HG02610 (cell line): ENCODE measurements at regions not wholly inside any gene's neighbourhood (a gene's known extent, or its start where the extent isn't known, plus 50 kb on each side); places are given as distances from the start of the nearest gene placed in this dataset.

ENCODE experiments used
- ATAC-seq: cut with Tn5 transposase; IDR thresholded peaks from one replicate; pipeline ENCODE4 v1.9.1; 2021; ENCODE audit warnings: mild to moderate bottlenecking, moderate library complexity; ENCODE audit not compliant: unreplicated experiment

DNA sequence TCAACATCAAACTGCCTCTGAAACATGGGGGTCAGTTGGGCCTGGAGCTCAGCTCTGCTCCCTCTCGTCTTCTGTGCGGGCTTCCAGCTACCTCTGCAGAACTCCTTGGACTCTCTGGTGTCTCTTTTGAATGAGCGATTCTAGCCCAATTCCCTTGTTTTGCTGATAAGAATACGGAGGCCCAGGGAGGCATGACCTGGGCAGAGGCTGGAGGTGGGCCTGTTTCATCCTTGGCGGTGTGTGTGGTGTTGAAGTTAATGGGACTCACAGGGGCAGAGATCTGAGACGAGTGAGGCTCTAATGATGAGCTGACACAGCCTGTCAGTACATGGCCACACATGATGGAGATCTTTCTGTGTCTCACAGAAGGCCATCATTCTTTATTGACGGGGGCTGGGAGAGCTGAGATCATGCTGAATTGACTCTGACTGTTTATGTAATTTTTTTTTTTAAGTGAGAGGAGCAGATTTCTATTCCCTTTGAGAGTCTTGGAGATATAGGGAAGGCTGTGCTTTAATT is 134.5 kb downstream of the URB2 start:
- no peak for ATAC-seq

DNA sequence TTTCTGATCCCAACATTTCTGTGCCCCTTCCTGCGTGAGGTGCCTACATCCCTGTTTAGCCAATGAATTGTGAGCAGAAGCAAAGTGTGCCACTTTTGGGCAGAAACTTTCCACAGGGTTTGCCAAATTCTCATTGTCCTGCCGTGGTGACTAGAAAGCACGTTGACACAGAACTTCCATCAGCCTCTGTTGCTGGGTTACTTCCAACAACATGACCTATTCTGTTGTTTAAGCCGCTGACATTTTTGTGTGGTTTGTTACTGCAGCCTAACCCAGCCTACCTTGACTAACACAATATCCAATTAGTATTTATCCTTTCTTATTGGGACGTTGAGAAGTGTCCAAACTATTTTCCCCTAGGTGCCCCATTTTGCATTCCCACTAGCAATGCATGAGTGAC is 136.8 kb downstream of the URB2 start:
- no peak for ATAC-seq

DNA sequence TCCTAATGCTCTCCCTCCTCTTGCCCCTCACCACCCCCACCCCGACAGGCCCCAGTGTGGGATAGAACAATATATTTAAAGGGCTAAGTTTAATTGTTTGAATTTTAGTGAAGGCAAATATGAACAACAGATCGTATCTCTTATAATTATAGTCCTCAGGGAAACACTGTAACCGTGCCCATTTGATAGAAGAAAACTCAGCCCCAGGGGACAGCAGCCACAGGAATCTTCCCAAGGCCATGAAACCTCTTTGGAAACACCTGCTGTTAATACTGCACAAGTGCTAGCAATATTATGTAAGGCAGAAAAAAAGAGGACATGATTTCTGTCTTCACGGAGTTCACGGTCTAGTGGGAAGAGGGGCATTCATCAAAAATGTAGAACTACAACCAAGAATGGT is 142.2 kb downstream of the URB2 start:
- ATAC-seq: no peak

DNA sequence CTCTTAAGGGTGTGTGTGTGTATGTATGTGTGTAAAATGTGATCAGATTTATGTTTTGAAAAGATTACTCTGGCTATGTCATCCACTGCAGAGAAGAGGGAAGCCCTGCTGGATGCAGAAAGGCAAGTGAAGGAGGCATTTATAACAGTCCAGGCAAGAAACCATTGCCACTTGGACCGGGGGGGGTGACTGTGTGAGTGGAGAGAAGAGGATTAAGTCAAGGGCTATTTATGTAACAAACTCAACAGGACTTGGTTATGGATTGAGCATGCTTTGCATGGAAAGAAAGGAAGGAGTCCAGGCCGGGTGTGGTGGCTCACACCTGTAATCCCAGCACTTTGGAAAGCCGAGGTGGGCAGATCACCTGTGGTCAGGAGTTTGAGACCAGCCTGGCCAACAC is 143.0 kb downstream of the URB2 start:
- no peak for ATAC-seq

DNA sequence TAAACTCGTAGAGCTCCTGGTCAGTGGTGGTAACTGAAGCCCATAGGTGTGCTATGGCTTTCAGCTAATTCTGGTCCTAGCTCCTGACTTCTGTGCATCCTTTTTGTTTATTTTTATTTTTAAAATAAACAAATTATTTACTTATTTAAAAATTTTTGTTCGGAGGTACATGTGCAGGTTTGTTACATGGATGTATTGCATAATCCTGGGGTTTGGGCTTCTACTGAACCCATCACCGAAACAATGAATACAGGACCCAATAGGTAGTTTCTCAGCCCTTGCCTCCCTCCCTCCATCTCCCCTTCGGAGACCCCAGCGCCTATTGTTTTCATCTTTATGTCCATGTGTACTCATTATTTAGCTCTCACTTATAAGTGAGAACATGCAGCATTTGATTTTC is 143.8 kb downstream of the URB2 start:
- no peak for ATAC-seq

DNA sequence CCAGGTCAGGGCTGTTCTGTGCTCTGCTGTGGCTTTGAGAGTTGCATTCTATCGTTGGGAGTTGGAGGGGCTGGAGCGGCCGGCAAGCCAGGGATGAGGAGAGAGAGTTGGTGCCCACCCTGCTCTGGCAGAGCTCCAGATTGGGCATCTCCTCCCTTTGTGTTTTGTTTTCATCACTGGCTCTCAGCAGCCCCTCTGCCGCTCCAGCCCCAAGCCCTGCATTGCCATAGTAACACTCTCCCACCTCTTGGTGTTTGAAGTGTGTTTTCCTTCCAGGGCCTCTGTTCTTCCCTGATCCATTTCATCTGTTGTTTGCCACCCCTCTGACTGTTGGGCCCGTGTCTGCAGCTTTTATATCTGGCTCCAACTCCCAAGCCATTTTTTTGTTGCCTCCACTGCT is 152.7 kb downstream of the URB2 start:
- ATAC-seq: no peak

DNA sequence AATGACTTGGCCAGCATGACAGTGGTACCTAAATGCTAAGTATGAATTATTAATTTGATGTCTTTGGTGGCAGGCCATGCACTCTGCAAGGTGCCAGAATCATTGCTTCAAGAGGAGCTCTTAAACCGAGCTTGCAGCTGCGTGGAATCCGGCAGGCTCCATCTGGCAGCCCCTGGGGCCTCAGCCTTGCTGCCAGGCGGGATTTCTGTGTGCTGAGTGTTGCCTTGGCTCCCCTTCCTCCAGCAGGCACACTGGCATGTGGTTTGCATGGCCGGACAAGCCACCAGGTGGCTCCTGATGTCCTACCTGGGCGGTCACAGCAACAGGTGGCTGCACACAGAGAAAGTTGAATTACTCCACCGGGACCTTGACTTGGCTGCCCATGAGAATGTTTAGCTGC is 155.4 kb downstream of the URB2 start:
- no peak for ATAC-seq

DNA sequence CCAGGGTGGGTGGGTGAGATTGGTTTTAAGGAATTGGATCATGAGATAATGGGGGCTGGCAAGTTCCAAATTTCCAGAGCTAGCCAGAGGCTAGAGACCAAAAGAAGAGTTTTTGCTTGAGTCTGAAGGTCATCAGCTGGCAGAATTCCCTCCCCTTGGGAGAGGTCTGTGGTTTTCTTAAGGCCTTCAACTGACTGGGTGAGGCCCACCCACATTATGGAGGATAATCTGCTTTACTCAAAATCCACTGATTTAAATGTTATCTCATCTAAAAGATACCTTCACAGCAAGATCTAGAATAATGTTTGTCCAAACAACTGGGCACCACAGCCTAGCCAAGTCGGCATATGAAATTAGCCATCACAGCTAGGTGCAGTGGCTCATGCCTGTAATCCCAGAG is 156.4 kb downstream of the URB2 start:
- no peak for ATAC-seq

DNA sequence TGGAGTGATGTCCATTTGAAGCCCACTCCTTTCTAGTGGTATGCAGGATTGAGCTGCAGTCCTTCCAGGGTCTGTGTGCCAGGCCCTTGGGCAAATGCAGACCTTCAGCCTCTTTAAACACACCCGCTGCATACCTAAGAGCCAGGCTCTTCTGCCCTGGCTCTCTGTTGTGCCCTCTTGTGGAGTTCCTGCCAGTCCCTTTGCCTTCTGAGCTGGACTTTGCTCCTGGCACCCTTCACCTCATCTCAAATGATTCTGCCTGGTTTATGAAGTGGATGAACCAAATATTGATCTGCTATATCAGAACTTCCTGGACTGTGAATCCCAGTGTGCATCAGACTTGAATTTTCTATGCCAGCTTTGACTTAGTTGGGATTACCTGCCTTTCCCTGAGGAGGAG is 158.8 kb downstream of the URB2 start:
- ATAC-seq: no peak

DNA sequence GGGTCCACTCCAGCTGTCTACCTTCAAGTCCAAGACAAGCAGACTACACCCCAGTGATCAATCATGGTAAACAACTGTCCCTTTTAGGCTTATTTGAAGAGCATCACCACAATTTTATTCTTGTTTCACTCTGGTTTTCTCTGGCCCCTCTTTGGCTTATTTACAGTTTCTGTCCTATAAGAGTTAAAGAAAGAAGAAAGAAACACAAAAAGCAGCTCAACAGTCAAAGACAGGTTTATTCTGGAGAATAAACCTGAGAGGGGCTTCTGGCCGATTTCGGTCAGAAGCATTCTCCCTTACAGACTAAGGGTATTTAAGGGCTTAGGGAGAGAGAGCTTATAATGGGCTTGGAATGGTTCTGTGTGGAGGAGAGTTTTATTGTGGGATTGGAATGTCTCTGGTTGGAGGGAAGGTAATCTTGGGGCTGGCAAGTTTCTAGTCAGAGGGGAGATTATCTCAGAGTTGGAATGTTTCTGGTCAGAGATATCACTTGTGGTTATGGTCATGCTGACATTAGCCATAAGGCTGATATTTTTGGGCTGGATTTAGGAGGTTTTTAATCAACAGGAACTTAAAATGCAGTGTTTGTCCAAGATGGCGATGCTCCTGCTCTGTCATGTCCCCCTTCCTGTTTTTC is 161.0 kb downstream of the URB2 start:
- ATAC-seq: no peak

DNA sequence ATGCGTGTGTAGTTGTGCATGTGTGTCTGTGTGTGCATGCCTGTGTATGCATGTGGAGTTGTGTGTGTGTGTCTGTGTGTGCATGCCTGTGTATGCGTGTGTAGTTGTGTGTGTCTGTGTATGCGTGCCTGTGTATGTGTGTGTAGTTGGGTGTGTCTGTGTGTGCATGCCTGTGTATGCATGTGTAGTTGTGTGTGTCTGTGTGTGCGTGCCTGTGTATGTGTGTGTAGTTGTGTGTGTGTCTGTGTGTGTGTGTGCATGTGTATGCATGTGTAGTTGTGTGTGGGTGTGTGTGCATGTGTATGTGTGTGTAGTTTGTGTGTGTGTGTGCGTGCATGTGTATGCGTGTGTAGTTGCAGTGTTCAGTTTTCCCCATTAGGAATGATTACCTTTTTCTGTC is 162.0 kb downstream of the URB2 start:
- no peak for ATAC-seq

DNA sequence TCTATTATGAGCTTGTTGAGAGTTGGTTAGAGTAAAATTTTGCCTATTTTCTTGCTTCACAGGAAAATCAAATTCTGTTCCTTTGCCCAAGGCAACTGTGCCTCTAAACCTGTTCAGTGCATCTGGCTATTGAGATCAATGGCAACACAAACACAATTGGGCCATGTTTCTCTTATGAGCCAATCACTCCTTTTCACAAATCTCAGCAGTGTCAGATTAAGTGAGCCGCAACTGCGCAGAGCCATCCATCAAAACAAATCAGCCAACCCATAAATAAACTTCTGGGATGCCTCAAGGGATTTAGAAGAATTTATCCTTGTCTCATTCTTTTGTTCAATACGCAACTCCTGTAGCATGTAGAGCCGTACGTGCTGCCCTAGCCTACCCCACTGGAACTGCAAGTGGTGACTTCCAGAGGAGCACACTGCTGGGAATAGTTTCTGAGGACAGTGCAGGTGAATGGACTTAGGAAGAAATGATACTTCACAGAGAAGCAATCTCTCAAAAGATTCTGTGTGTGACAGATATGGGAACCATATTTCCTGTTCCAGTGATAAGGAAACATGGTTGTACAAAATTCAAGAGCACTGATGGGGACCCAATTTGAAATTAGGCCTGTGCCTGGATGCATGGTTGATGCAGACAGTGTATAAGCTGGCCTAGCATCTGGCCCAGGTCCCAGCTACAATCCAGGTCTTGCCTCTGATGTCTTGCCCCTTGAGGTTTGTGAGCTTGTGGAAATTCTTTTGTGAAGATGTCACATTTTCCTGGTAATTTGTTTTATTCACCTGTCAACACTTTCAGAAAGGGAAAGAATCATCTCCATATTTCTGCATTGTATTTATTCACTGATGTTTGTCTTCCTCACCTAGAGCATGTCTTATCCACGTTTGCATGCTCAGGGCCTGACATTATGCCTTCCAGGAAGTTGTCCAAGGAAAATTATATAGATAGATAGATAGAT is 166.2 kb downstream of the URB2 start:
- no peak for ATAC-seq

DNA sequence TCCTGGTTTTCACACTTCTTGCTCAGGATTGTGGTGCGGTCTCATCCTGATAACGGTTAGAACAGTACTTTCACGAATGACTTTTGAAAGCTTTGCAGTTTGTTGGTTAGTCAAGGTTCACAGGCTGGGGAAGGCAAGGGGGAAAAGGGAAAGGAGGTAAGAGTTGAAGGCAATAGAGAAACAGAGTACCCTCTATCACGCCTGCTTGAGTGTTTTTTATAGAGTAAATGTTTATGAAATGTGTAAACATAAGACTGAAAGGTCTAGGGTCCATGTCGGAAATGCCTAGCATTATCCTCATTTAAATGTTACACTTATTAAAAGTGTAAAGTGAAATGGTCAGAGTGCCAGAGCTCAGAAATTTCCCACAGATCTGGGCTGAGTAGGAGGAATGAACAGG is 167.4 kb downstream of the URB2 start:
- no peak for ATAC-seq

DNA sequence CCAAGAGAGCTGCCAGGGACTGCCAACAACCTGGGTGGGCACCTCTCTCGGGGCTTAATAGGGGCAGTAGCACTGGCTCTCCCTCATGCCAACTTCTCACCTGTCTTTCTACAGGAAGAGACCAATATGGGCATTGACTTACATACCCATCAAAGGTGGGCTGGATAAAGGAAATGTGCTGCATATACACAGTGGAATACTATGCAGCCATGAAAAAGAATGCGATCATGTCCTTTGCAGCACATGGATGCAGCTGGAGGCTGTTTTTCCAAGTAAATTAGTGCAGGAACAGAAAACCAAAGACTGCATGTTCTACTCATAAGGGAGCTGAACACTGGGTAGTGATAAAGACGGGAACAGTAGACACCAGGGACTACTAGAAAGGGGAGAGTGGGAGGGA is 172.5 kb downstream of the URB2 start:
- no peak for ATAC-seq

DNA sequence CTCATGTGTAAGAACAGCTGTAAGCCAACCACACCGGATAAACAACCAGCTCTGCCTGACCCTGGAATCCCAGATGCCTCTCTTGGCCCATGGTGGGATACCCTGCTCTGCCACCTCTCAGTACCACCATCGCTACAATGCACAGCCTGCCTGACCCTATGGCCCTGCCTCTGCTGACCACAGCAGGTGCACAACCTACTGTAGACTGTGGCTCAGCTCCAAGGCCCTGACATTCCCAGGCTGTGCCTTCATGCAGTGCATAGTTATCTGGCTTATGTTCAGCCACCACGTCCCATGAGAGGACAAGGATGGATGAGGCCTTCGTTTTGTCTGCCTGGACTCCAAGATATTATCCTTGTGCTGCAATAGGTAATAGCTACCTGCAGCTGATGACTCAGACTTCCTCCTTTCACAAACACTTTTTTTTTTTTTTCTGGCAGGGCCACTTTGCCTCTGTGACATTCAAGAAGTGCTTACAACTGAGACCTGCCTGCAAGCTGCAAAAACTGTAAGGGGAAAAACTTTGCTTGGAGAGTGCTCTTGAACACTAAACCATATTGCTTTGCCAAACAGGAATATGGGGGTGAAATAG is 177.7 kb downstream of the URB2 start:
- ATAC-seq: no peak

DNA sequence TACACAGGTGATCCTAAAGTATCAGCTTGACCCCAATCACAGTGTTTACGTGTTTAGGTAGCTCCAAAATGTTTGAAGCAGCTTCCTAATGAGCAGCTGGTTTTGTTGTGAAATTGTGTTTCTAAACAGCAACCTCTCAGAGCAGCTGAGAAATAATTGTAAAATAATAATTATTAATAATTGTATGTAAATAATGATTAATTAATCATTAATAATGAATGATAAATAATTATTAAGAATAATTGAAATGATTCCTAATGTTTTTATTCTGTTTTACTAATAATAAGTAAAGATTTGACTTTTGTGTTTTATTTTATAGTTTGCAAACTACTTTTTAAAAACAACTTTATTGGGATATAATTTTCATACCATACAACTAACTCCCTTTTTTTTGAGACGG is 182.2 kb downstream of the URB2 start:
- no peak for ATAC-seq

DNA sequence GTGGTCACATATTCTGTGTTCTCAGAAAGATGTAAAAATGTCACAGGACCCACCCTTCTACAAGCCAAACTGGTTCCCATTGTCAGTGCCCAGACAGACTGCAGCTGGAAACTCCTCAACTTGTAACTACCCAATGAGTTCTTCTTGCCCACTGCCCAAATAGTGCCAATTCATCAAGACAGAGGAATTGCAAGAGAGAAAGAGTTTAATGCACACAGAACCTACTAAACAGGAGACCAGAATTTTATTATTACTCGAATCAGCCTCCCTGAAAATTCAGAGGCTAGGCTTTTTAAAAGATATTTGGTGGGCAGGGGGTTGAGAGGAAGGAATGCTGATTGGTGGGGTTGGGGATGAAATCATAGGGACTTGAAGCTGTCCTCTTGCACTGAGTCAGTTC is 184.1 kb downstream of the URB2 start:
- ATAC-seq: no peak

DNA sequence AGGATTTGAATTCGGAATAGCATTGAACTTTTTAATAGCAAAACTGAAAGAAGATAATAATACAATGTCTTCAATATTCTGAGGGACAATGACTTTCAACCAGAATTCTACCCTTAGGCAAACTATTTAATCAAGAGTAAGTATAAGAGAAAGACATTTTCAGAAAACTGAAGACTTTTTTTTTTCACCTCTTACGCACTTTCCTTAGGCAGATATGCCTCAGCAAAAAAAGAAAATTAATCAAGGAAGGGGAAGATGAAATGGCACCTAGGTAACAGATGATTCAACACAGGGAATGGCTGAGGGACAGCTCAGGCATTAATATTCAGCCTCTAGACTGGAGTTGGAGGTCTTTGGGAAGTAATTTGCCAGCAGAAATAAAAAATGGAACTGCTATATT is 184.9 kb downstream of the URB2 start:
- ATAC-seq: no peak

DNA sequence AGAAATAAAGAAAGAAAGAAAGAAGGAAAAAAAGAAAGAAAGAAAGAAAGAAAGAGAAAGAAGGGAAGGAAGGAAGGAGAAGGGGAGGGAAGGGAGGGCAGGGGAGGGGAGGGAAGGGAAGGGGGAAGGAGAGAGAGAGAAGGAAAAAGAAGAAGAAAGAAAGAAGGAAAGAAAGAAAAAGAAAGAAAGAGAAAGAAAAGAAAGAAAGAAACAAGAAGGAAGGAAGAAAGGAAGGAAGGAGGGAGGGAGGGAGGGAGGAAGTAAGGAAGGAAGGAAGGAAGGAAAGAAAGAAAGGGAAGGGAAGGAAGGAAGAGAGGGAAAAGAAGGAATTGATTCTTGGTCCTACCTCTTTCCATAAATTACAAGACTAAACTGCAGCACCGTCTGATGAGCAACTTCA is 186.1 kb downstream of the URB2 start:
- no peak for ATAC-seq

DNA sequence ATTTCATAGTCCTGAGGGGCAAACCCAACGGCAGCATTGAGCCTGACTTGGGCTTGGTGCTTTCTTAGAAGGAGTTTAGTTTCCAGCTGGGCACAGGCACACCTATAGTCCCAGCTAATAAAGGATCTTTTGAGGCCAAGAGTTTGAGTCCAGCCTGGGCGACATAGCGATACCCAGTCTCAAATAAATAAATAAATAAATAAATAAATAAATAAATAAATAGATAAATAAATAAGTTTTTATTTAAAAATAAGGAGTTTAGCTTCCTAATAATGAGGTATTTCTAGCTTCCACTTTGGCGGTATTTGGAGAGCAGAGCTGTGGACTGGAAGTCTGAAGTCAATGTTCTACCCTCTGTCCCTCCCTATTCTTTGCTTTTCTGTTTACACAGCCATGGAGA is 186.6 kb downstream of the URB2 start:
- no peak for ATAC-seq

DNA sequence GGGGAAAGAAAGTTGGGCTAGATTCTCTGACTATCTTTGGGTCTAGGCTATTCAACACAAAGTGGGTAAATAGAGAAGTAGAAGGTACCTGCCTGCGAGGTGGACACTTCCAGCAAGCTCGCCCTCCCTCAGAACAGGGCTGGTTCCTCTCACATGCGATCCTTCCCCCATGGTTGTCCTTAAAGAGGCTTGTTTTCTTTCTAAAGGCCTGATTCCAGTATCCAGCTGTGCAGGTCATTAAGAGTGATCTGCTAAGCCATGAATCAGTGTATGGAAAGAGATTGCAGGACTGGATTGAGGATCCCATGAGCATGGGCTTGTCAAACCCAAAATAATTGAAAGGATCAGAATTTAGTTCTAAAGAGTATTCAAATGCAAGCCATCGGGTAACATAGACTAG is 189.0 kb downstream of the URB2 start:
- ATAC-seq: no peak

DNA sequence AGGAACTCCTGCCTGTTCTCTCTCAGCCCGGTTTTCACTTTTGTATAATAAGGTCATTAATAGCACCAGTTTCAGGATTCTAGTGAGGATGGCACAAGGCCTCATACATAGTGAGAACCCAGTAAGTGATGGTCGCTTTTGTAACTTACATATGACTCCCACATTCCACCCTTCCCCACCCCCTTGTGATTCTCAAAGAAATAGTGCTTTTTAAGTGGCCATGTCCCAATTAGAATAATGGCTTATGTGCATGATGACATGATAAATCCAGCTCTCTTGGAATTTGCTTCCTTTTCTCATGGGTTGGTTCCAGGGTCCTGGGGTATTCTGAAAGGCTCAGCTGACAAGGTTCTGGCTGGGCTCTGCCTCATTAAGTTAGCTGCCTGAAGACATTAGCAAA is 189.9 kb downstream of the URB2 start:
- ATAC-seq: no peak
